NCI-H526 (cell line): ENCODE measurements at regions not wholly inside any gene's neighbourhood (a gene's known extent, or its start where the extent isn't known, plus 50 kb on each side); places are given as distances from the start of the nearest gene placed in this dataset.
"Not testable (repeated sequence)": the region's sequence is repeated elsewhere in the genome, so short reads cannot be mapped to it uniquely, and the experiment has no call there.

Experiments used
- DNase-seq, 2 experiments: peaks; one replicate each; lab custom pipeline; 2025; lab: John Stamatoyannopoulos, UW

DNA sequence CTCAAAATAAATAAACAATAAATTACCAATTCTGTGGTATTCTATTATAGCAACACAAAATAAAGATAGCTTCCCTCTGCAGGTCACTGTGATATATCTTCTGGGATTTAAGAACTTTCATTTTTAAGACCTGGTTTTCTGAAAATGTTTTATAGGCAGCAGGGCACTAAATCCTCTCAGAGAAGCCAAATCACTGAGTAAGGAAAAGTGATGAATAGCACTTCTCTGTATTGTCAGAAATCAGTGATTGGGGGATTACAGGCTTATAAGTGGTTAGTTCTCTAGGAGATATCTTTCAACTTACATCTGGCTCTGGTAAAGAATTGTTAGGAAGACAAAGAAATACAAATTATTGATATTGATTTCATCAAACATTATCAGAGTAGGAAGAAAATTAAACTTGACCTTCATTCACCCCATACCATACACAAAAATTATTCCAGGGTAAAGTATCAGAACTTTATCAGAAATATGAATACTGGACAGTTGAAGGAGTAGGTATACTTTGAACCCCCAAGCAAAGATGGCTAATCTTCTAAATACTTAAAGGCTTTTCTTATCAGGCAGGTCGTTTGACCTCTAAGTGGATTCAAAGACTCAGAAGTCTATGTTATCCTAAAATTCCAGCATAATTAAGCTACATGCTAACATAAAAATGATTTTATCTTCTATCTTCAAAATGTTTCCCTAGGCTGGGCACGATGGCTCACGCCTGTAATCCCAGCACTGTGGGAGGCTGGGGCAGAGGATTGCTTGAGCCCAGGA, 81.6 kb upstream of the USP9X start:
- no peak for DNase-seq

- DNase-seq = no peak
Observed at GRCh38 chrX:41005445-41005992, 79.7 kb upstream of the USP9X start.

DNA sequence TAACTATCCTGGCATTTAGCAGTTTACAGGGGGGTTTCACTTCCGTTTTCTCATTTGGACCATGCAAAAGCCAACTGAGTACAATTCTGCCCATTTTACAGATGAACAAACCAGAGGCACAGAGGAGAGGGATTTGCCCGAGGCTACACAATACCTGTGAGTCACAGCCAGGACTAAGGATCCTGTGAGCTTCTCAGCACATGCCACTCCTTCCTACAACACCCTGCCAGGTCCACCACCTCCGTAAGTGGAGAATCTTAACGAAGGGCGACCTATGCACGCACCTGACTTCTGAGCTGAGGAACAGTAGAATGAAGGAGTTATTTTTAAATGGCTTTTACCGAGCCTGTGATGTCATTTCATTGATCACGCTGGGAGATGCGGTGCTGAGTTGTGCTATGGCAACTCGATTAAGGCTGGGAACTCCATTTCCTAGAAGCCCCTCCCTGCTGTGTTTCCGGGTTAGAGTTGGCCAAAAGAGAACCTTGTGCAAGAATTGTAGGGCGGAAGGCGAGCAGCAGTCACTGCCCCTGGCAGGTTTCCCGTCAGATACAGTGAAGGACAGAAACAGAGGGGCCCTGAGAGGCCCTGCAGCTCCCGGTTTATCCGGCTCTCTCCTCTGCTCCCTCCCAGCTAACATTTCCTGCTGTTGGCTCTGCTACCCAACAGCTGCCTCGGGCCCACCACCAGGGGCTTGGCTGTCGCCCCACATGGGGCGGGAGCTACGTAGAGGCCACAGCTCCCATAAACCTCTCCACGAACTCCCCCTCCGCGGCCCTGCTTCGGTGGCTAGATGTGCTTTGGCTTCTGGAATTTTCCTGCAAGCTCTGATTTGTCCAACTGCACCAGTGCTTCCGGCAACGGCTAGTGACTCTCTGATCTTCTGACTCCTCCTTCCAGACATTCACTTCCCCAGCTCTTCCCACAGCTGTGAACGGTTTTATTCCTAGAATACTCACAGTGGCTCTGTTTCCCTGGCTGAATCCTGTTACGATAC, 75.1 kb upstream of the USP9X start:
- no peak for DNase-seq

DNA sequence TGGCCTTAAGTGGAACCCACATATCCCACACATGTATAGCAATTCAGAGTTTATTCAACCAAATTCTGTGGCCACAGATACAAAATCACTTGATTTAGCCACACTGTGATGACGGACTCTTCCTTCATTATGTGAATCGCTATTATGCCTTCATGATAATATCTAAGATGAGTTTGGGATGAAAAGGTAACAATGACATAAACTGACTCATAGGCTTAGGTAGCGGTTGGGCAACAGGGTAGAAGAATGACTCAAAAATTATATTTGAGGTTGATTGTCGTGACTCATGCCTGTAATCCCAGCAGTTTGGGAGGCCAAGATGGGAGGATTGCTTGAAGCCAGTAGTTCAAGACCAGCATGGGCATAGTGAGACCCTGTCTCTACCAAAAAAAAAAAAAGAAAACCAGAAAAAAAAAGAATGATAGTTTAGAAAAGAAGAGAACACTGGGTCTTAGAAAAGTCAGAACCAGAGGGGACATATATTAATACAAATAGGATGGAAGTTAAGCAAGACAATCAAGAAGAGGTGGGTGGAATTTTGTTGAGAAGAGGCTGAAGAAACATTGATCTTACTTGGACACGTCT, 70.4 kb upstream of the USP9X start:
- no peak for DNase-seq

DNA sequence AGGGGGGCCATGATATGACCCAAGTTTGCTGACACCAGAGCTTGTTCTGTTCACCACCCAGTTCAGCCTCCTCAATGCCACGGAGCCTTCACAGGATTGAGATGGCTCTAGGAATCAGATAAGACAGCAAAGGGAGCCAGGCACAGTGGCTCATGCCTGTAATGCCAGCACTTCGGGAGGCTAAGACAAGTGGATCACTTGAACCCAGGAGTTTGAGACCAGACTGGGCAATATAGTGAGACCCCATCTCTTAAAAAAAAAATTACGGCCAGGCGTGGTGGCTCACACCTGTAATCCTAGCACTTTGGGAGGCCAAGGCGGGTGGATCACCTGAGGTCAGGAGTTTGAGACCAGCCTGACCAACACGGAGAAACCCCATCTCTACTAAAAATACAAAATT, 67.5 kb upstream of the USP9X start:
- not testable (repeated sequence) for DNase-seq

DNA sequence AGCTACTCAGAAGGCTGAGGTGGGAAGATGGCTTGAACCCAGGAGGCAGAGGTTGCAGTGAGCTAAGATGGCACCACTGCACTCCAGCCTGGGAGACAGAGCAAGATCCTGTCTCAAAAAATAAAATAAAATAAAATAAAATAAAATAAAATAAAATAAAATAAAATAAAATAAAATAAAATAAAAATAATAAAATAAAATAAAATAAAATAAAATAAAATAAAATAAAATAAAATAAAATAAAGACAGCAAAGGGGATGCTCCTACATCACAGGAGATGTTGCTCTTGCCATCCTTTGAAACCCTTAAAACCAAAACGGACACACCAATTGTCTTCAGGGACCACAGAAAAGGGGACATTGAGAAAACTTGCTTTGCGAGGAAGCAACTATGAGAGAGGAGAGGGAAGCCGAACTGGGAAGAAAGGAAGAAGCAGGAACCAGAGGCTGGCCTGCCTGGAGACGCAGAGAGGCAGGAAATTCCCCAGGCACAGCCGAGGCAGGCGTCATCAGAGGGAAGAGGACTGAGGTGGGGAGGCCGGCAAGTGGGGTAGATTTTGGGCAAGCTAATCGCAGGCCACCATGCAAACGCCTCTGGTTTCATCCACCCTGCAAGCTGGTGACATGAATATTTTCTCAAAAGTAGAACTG, 66.7 kb upstream of the USP9X start:
- DNase-seq = not testable (repeated sequence)

GRCh38 chrX:41019041-41019392, 66.2 kb upstream of the USP9X start:
- no peak for DNase-seq

GRCh38 chrX:41022566-41022965, 62.7 kb upstream of the USP9X start:
- no peak for DNase-seq

DNA sequence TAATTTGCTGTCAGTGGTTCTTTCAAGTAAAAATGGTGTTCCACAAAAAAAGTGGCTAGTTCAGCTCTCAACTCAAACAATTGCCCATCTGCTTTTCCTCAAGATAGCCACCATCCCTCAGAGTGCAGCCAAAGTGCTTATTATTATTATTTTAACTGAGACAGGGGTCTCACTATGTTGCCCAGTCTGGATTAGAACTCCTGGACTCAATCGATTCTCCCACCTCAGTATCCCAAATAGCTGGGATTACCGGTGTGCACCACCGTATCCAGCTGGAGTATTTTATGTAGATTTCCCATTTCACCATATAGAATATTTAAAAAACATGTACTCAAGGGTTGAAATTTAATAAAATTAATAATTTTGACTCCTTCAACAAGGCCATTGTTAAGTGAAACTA, 62.1 kb upstream of the USP9X start:
- no peak for DNase-seq

DNA sequence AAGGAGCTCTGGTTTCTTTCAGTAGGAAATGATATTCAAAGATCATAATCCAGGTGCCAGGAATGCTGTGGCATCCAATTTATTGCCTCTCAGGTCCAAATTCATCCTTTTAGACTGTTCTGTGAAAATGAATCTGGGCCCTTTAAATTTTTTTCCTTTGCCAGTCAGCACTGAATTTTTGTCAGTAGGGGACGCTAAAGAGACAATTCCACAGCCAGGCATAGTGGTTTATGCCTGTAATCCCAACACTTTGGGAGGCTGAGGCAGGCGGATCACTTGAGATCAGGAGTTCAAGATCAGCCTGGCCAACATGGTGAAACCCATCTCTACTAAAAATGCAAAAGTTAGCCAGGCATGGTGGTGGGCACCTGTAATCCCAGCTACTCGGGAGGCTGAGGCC, 60.9 kb upstream of the USP9X start:
- DNase-seq = not testable (repeated sequence)

DNA sequence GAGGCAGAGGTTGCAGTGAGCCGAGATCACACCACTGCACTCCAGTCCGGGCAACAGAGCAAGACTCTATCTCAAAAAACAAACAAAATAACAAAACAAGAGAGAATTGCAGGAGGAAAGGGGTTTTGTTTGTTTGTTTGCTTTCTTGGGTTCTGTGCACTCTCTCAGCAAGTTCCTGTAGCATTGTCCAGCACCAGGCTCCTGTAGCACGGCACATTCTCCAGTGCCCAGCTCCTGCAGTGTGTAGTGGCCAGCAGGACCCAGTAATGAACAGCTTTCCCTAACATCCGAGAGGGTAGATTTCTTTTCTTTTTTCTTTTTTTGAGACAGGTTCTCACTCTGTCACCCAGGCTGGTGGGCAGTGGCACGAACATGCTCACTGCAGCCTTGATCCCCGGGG, 60.5 kb upstream of the USP9X start:
- DNase-seq = no peak

- peak in 1 of 2 experiments; percentile 21 for DNase-seq
Observed at GRCh38 chrX:41025926-41026701, 59.1 kb upstream of the USP9X start.

- DNase-seq = no peak
Observed at GRCh38 chrX:41026702-41027078, 58.6 kb upstream of the USP9X start.

- no peak for DNase-seq
Observed at GRCh38 chrX:41029332-41029731, 55.9 kb upstream of the USP9X start.

DNA sequence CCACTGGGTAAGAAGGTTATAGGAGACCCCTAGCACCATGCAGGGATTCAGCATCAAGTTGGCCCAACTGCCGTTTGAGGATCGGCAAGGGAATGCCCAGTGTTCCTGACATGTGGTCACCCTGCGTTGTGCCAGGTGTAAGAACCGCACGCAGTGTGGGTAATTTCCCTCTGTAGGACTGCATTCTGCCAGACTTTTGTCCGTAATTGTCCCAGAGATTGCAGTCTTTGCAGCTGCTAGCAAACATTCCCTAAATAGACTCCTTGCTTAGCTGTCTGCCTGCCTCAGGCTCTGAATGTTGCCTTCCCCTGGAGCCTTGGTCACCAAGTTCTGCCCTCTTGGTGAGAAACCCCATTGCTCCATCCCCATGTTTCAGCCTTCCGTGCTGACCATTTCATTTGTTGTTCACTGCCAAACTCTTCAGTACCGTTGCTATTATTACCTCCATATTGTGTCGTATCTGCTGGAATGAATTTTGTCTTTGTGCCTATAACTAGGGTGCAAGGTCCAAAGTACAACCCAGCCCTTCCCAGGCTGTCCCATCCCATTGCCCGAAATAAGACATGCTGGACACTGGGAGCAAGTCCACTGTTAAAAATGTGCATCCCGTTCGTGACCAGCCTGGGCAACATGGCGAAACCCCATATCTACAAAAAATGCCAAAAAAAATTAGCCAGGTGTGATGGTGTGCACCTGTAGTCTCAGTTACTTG, 53.8 kb upstream of the USP9X start:
- DNase-seq = no peak

GRCh38 chrX:41033299-41033698, 51.9 kb upstream of the USP9X start:
- DNase-seq = no peak

GRCh38 chrX:41034902-41035301, 50.3 kb upstream of the USP9X start:
- DNase-seq = not testable (repeated sequence)
